Neural cell (in vitro differentiated cells): ENCODE measurements at regions not wholly inside any gene's neighbourhood (a gene's known extent, or its start where the extent isn't known, plus 50 kb on each side); places are given as distances from the start of the nearest gene placed in this dataset.

Source experiments
- CTCF ChIP-seq: fragments of 450-650 bp; IDR thresholded peaks from 2 replicates; pipeline ENCODE4 v1.5.1; 2014; ENCODE audit warnings: antibody characterized with exemption, mild to moderate bottlenecking, moderate library complexity; ENCODE audit not compliant: poor library complexity, severe bottlenecking
- EP300 ChIP-seq: fragments of 450-650 bp; conservative IDR thresholded peaks from 2 replicates; pipeline ENCODE4 v1.6.1; 2014; ENCODE audit warnings: antibody characterized with exemption, mild to moderate bottlenecking, moderate library complexity; ENCODE audit not compliant: poor library complexity, severe bottlenecking
- EZH2 ChIP-seq: fragments of 200-600, 300-800 bp; shearing (Covaris generic), sonication (generic); IDR thresholded peaks from 2 replicates; pipeline ENCODE4 v1.6.1; 2014; ENCODE audit warnings: antibody characterized with exemption, low read length, borderline replicate concordance, mild to moderate bottlenecking; ENCODE audit not compliant: insufficient read depth, poor library complexity, severe bottlenecking
- POLR2AphosphoS5 ChIP-seq: IDR thresholded peaks from 2 replicates; pipeline ENCODE4 v1.6.1; 2012
- REST ChIP-seq: IDR thresholded peaks from 2 replicates; pipeline ENCODE4 v1.6.1; 2012; ENCODE audit warnings: borderline replicate concordance
- SMC3 ChIP-seq: fragments of 450-650 bp; conservative IDR thresholded peaks from 2 replicates; pipeline ENCODE4 v1.6.1; 2014; ENCODE audit warnings: antibody characterized with exemption, mild to moderate bottlenecking, moderate library complexity; ENCODE audit not compliant: poor library complexity
- TAF1 ChIP-seq: IDR thresholded peaks from 2 replicates; pipeline ENCODE4 v1.6.1; 2012; ENCODE audit warnings: low read depth

- TF ChIP-seq CTCF (no peak), POLR2AphosphoS5 (no peak), TAF1 (no peak), EZH2 (no peak), REST (no peak), EP300 (no peak), SMC3 (no peak)
Observed at GRCh38 chr15:94610069-94610468, 378.7 kb downstream of the MCTP2 start.
